ENCODE measurements at regions not wholly inside any gene's neighbourhood (a gene's known extent, or its start where the extent isn't known, plus 50 kb on each side); places are given as distances from the start of the nearest gene placed in this dataset.

GRCh38 chr7:118559207-118559606 lies 334.7 kb downstream of the ANKRD7 start:
- no peaks in the 10 kb centered on the region for H3K27me3 ChIP-seq (ENCODE audit: low read depth, low read length)
- no peak overlapping the region for H3K4me3 ChIP-seq (ENCODE audit: low read length)
- H2AFZ ChIP-seq (ENCODE audit: low read depth, low read length): no peak overlapping the region
- H3K9me3 ChIP-seq (ENCODE audit: insufficient read depth, low read length): peaks cover 7% of the 10 kb centered on the region; the same call in 1 of the 2 replicates
- H3K36me3 ChIP-seq (replicated peaks; ENCODE audit: low read depth, low read length): no peaks in the 10 kb centered on the region
- H3K4me2 ChIP-seq (ENCODE audit: low read length): no peak overlapping the region
- H3K27ac ChIP-seq (ENCODE audit: low read length): no peak overlapping the region
- no peak for TF ChIP-seq EZH2phosphoT487 (IDR thresholded peaks at IDR 0.05; ENCODE audit: low read depth)
- TF ChIP-seq, protein P1, sequence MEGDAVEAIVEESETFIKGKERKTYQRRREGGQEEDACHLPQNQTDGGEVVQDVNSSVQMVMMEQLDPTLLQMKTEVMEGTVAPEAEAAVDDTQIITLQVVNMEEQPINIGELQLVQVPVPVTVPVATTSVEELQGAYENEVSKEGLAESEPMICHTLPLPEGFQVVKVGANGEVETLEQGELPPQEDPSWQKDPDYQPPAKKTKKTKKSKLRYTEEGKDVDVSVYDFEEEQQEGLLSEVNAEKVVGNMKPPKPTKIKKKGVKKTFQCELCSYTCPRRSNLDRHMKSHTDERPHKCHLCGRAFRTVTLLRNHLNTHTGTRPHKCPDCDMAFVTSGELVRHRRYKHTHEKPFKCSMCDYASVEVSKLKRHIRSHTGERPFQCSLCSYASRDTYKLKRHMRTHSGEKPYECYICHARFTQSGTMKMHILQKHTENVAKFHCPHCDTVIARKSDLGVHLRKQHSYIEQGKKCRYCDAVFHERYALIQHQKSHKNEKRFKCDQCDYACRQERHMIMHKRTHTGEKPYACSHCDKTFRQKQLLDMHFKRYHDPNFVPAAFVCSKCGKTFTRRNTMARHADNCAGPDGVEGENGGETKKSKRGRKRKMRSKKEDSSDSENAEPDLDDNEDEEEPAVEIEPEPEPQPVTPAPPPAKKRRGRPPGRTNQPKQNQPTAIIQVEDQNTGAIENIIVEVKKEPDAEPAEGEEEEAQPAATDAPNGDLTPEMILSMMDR (IDR thresholded peaks at IDR 0.05; ENCODE audit: low read depth, low read length): no peak
- no peaks in the 10 kb centered on the region for H3K4me1 ChIP-seq (ENCODE audit: low read length)
- no peak overlapping the region for H3K9ac ChIP-seq (ENCODE audit: low read length)
- H3K79me2 ChIP-seq (ENCODE audit: low read length): no peaks in the 10 kb centered on the region
- no peaks in the 10 kb centered on the region for H4K20me1 ChIP-seq (ENCODE audit: insufficient read depth, low read length)

- peaks cover 7% of the 10 kb centered on the region; the same call in 1 of the 2 replicates for H3K9me3 ChIP-seq (ENCODE audit: insufficient read depth, low read length)
- no peak overlapping the region for H2AFZ ChIP-seq (ENCODE audit: low read depth, low read length)
- no peak overlapping the region for H3K27ac ChIP-seq (ENCODE audit: low read length)
- no peaks in the 10 kb centered on the region for H3K79me2 ChIP-seq (ENCODE audit: low read length)
- H4K20me1 ChIP-seq (ENCODE audit: insufficient read depth, low read length): no peaks in the 10 kb centered on the region
- H3K27me3 ChIP-seq (ENCODE audit: low read depth, low read length): no peaks in the 10 kb centered on the region
- no peaks in the 10 kb centered on the region for H3K36me3 ChIP-seq (replicated peaks; ENCODE audit: low read depth, low read length)
- TF ChIP-seq, protein P1 (IDR thresholded peaks at IDR 0.05; ENCODE audit: low read depth, low read length): no peak
- TF ChIP-seq EZH2phosphoT487 (IDR thresholded peaks at IDR 0.05; ENCODE audit: low read depth): no peak
- no peaks in the 10 kb centered on the region for H3K4me1 ChIP-seq (ENCODE audit: low read length)
- H3K9ac ChIP-seq (ENCODE audit: low read length): no peak overlapping the region
- no peak overlapping the region for H3K4me2 ChIP-seq (ENCODE audit: low read length)
- no peak overlapping the region for H3K4me3 ChIP-seq (ENCODE audit: low read length)
Measured at GRCh38 chr7:118563311-118563710, 338.8 kb downstream of the ANKRD7 start.

DNA sequence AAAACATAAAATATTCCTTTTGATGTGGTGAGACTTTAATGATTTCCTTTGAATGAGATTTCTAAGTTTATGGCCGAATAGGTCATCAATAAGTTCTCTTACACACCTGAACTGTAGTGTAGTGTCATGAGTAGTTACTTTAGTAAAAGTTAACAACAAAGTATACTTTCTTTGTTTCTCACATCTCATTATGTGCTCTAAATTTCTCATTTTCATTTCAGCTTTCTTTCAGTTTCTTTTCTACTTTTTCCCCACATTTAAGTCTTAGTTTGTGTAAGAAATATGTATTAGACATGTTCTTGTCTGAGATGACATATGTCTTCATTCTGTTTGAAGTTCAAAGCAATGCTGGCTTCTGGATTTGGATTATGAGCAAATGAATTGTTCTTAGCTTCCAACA lies 348.1 kb downstream of the ANKRD7 start:
- Histone ChIP-seq H3K79me2 (ENCODE audit: low read length) (no peaks in the 10 kb centered on the region), H2AFZ (ENCODE audit: low read depth, low read length) (no peak overlapping the region), H3K9me3 (ENCODE audit: insufficient read depth, low read length) (no peaks in the 10 kb centered on the region), H3K4me2 (ENCODE audit: low read length) (peak overlapping the region; percentile 14; the same call in 1 of the 2 replicates), H3K9ac (ENCODE audit: low read length) (no peak overlapping the region), H3K36me3 (replicated peaks; ENCODE audit: low read depth, low read length) (no peaks in the 10 kb centered on the region), H3K27me3 (ENCODE audit: low read depth, low read length) (no peaks in the 10 kb centered on the region), H4K20me1 (ENCODE audit: insufficient read depth, low read length) (no peaks in the 10 kb centered on the region), H3K27ac (ENCODE audit: low read length) (no peak overlapping the region), H3K4me1 (ENCODE audit: low read length) (peaks cover 10% of the 10 kb centered on the region), H3K4me3 (ENCODE audit: low read length) (no peak overlapping the region)
- TF ChIP-seq, protein P1 (IDR thresholded peaks at IDR 0.05; ENCODE audit: low read depth, low read length): no peak
- TF ChIP-seq EZH2phosphoT487 (IDR thresholded peaks at IDR 0.05; ENCODE audit: low read depth): no peak

DNA sequence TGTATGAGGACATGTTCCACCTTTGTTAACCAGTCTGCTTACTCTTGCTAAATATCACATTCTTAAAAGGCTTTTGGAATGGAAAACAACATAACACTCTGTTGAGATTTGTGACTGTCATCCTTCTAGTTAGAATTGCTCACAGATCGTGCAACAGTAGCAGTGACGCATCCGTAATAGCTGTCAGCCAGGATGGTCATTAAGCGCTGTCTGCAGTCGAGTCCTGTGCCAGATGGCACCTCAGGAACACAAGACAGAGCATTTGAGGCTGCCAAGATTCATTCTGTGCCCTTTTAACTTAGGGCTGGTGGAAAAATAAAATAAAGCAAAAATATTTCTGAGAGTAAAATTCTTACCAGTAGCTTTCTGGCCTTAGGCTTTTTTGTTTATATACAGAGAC lies 348.6 kb downstream of the ANKRD7 start:
- Histone ChIP-seq H3K79me2 (ENCODE audit: low read length) (no peaks in the 10 kb centered on the region), H3K4me2 (ENCODE audit: low read length) (peak overlapping the region; percentile 14; the same call in 1 of the 2 replicates), H3K27ac (ENCODE audit: low read length) (no peak overlapping the region), H4K20me1 (ENCODE audit: insufficient read depth, low read length) (no peaks in the 10 kb centered on the region), H3K9ac (ENCODE audit: low read length) (no peak overlapping the region), H3K4me1 (ENCODE audit: low read length) (peaks cover 10% of the 10 kb centered on the region), H3K9me3 (ENCODE audit: insufficient read depth, low read length) (no peaks in the 10 kb centered on the region), H3K36me3 (replicated peaks; ENCODE audit: low read depth, low read length) (no peaks in the 10 kb centered on the region), H3K4me3 (ENCODE audit: low read length) (no peak overlapping the region), H3K27me3 (ENCODE audit: low read depth, low read length) (no peaks in the 10 kb centered on the region), H2AFZ (ENCODE audit: low read depth, low read length) (no peak overlapping the region)
- no peak for TF ChIP-seq EZH2phosphoT487 (IDR thresholded peaks at IDR 0.05; ENCODE audit: low read depth)
- TF ChIP-seq, protein P1 (IDR thresholded peaks at IDR 0.05; ENCODE audit: low read depth, low read length): no peak

Measured in OCI-LY3 (cell line).